GM10266 (cell line): ENCODE measurements at regions not wholly inside any gene's neighbourhood (a gene's known extent, or its start where the extent isn't known, plus 50 kb on each side); places are given as distances from the start of the nearest gene placed in this dataset.
"Not testable (repeated sequence)": the region's sequence is repeated elsewhere in the genome, so short reads cannot be mapped to it uniquely, and the experiment has no call there.

ENCODE experiments used
- DNase-seq: peaks from one replicate; pipeline ENCODE4 v3.0.0; 2012; ENCODE audit errors: extremely low spot score
- CTCF ChIP-seq: IDR thresholded peaks from 2 replicates; pipeline ENCODE4 v1.5.1; 2012; ENCODE audit warnings: mild to moderate bottlenecking, low read depth; ENCODE audit not compliant: control insufficient read depth, insufficient read depth; ENCODE audit errors: missing control alignments

DNA sequence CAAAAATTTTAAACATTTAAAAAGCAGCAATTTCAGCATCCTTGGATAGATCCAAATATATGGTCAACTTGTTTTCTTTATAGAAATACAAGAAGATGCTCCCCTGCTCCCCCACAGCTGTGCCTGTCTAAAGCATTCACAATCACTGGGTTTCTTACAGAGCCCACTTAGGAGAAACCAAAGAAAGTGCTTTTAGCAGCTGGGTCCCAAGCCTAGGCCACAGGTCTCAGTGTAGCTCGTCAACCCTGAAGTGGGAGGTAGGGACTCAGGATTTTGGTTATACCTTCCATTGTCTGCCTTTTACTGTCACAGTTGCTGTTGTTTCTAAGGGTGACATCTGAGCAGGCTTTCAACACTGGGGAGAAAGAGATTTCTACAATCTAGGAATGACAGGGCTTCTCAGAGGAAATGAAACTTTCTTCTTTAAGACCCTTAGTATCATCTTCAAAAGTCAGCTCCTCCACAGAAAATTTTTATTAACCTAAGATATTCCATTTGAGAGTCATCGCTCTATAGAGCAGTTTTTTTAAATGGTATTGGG is 199.3 kb upstream of the CMC1 start:
- DNase-seq = no peak
- no peak for TF ChIP-seq CTCF

- TF ChIP-seq CTCF = no peak
- no peak for DNase-seq
These were observed 198.7 kb upstream of the CMC1 start for GRCh38 chr3:28042707-28043106.

DNA sequence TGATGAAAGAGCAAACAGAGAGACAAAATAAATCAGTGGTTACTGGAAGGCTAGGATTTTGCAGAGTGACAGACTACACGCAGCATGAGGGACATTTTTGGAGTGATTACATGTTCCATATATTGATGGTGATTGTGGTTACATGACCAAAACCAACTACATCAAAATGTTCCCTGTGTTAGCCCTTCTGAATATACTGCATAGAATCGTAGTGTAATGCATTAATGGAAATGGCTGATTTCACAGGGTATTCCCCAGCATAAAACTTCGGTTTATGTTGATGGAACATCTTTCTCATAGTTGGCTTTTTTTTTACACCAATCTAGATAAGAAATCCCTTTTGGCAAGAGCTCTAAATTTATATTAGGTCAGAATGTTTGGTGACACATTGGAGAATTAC is 191.3 kb upstream of the CMC1 start:
- TF ChIP-seq CTCF = no peak
- DNase-seq = no peak

- DNase-seq = no peak
- TF ChIP-seq CTCF = no peak
These were observed 190.5 kb upstream of the CMC1 start for GRCh38 chr3:28050885-28051284.

DNA sequence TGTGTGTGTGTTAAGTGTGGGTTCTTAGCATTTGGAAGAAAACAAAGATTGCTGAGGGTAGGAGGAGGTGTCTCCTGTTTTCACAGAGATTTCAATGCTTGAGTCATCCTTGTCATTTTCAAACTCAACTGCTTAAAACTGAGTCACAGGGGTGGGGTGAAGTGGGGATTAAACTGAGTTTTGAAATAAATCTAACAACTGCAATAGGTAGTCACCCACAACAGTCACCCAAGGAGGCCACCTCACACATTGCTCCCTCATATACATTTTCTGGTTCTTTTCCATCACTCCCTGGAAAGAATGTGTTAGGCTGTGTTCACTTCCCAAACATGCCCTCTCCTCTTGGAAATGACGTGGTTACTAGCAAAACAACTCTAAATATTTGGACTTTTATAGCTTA is 187.7 kb upstream of the CMC1 start:
- no peak for TF ChIP-seq CTCF
- DNase-seq = no peak

DNA sequence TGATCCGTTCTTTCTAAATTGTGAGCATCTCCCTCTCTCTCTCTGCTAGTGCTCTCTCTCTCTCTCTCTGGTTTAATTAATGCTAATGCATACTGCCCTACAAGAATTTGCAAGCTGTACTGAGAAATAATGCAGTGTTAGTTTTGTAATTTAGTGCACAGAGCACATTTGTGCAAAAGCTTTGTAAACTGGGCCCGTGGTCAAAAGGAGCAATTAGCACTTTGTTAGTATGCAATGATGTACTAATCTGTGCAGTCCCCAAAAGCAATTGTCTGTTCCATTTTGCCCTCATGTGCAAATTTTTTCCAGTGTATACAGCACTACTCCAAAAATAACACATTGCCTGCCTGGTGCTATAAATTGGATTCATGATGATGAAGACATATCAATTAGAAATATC is 184.6 kb upstream of the CMC1 start:
- no peak for DNase-seq
- TF ChIP-seq CTCF = no peak

DNA sequence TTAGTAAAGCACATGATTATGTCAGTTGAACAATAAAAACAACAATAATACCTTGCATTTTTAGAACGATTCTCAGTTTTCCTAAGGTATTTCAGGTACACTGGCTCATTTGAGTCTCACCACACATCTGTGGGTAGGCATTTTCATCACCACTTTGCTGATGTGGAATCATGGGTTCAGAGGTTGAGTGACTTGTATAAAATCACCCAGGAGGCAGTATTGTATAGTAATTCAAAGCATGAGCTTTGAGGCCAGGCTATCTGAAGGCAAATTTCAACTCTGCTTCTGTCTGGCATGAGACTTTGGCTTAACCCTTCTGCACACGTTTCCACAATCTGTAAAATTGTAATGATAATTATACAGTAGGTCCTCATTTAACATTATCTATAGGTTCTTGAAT is 183.9 kb upstream of the CMC1 start:
- no peak for DNase-seq
- TF ChIP-seq CTCF = no peak

- DNase-seq = not testable (repeated sequence)
These were observed 182.2 kb upstream of the CMC1 start for GRCh38 chr3:28059199-28059598.
